GM18858 (cell line): ENCODE measurements at regions not wholly inside any gene's neighbourhood (a gene's known extent, or its start where the extent isn't known, plus 50 kb on each side); places are given as distances from the start of the nearest gene placed in this dataset.

ENCODE experiments used
- ATAC-seq: cut with Tn5 transposase; IDR thresholded peaks from one replicate; pipeline ENCODE4 v1.9.1; 2021; ENCODE audit not compliant: unreplicated experiment

GRCh38 chr19:29321116-29321515 lies 108.2 kb upstream of the UQCRFS1 start:
- ATAC-seq = no peak

GRCh38 chr19:29323021-29323430 lies 110.1 kb upstream of the UQCRFS1 start:
- ATAC-seq = no peak

GRCh38 chr19:29323440-29324290 lies 110.7 kb upstream of the UQCRFS1 start:
- ATAC-seq = no peak

- no peak for ATAC-seq
These were observed 111.3 kb upstream of the UQCRFS1 start for GRCh38 chr19:29324291-29324680.

- ATAC-seq = no peak
These were observed 111.8 kb upstream of the UQCRFS1 start for GRCh38 chr19:29324717-29325116.

- no peak for ATAC-seq
These were observed 112.5 kb upstream of the UQCRFS1 start for GRCh38 chr19:29325241-29325975.

- no peak for ATAC-seq
These were observed 113.4 kb upstream of the UQCRFS1 start for GRCh38 chr19:29326351-29326750.

GRCh38 chr19:29326849-29327840 lies 114.2 kb upstream of the UQCRFS1 start:
- ATAC-seq = no peak

- ATAC-seq = no peak
These were observed 115.6 kb upstream of the UQCRFS1 start for GRCh38 chr19:29328586-29328985.

- ATAC-seq = no peak
These were observed 116.6 kb upstream of the UQCRFS1 start for GRCh38 chr19:29329460-29330134.

- ATAC-seq = no peak
These were observed 123.5 kb upstream of the UQCRFS1 start for GRCh38 chr19:29336425-29336824.

GRCh38 chr19:29337029-29337428 lies 124.1 kb upstream of the UQCRFS1 start:
- ATAC-seq = no peak

GRCh38 chr19:29338480-29338879 lies 125.5 kb upstream of the UQCRFS1 start:
- ATAC-seq = no peak

- ATAC-seq = no peak
These were observed 129.8 kb upstream of the UQCRFS1 start for GRCh38 chr19:29342721-29343120.

GRCh38 chr19:29364224-29364726 lies 151.3 kb upstream of the UQCRFS1 start:
- ATAC-seq = no peak

- no peak for ATAC-seq
These were observed 152.0 kb upstream of the UQCRFS1 start for GRCh38 chr19:29364999-29365398.

- no peak for ATAC-seq
These were observed 153.0 kb upstream of the UQCRFS1 start for GRCh38 chr19:29365836-29366417.

GRCh38 chr19:29366757-29367156 lies 153.8 kb upstream of the UQCRFS1 start:
- no peak for ATAC-seq

- ATAC-seq = no peak
These were observed 154.9 kb upstream of the UQCRFS1 start for GRCh38 chr19:29367791-29368222.

GRCh38 chr19:29370276-29370675 lies 155.5 kb upstream of the VSTM2B start:
- ATAC-seq = no peak
